Lower leg skin (tissue), 3 donors: ENCODE measurements at regions not wholly inside any gene's neighbourhood (a gene's known extent, or its start where the extent isn't known, plus 50 kb on each side); places are given as distances from the start of the nearest gene placed in this dataset.

Experiments used
- CTCF ChIP-seq, 3 donors: fragments of 450-650 bp; IDR thresholded peaks; one replicate each; pipeline ENCODE4 v1.5.1; 2016; ENCODE audit warnings: antibody characterized with exemption in 3 of 3, mild to moderate bottlenecking in 3 of 3, moderate library complexity in 2 of 3
- POLR2A ChIP-seq, 2 donors: fragments of 450-650 bp; IDR thresholded peaks; one replicate each; pipeline ENCODE4 v1.6.1; 2016 to 2017; ENCODE audit warnings: antibody characterized with exemption in 2 of 2, mild to moderate bottlenecking in 1 of 2, moderate library complexity in 1 of 2

- no peak for TF ChIP-seq CTCF (IDR thresholded peaks at IDR 0.05)
- no peak for TF ChIP-seq POLR2A (IDR thresholded peaks at IDR 0.05)
These were observed 215.3 kb downstream of the ZIC5 start for GRCh38 chr13:99756281-99756680.
